ENCODE measurements at regions not wholly inside any gene's neighbourhood (a gene's known extent, or its start where the extent isn't known, plus 50 kb on each side); places are given as distances from the start of the nearest gene placed in this dataset.

DNA sequence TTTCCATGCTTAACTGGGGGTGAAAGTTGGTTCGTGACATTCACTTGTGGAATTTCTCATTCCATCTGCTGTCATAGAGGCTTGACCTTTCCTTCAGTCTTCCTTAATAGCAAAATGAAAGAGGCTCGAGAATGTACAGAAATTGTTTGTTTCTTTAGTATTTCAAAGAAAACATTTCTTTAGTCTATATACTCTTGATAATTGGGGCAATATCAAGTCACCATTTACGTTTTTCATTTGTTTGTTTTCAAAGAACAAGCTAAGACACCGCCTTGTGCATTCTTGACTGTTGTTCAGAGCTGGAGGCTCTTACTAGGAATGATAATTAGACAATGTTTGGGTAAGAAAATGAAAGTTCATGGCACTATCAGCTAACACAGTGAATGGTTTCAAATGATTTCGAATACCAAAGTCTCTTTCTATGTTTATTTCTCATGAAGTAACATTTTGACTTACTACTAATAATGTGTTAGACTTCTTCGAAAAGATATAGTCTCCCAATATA lies 835.4 kb downstream of the SEMA5A start:
- no peaks in the 10 kb centered on the region for H3K9me3 ChIP-seq (ENCODE audit: insufficient read depth, low read length)
- H3K9me2 ChIP-seq (replicated peaks; ENCODE audit: insufficient read depth, low read length), result no peaks in the 10 kb centered on the region
- no peaks in the 10 kb centered on the region for H3K27me3 ChIP-seq (ENCODE audit: low read length)
- no peaks in the 10 kb centered on the region for H3F3A ChIP-seq (ENCODE audit: insufficient read depth)
- no peaks in the 10 kb centered on the region for H3K36me3 ChIP-seq (ENCODE audit: low read length)
- no peak overlapping the region for H3K4me3 ChIP-seq (ENCODE audit: insufficient read depth, low read length, poor library complexity, severe bottlenecking)
- H2AFZ ChIP-seq (ENCODE audit: low read depth, low read length, severe bottlenecking), result no peak overlapping the region
- no peak overlapping the region for H3K27ac ChIP-seq (ENCODE audit: low read depth, low read length)
- no peaks in the 10 kb centered on the region for H3K79me2 ChIP-seq (ENCODE audit: insufficient read depth, low read length)
- TF ChIP-seq CTCF (IDR thresholded peaks at IDR 0.05; ENCODE audit: insufficient read depth, low read length, poor library complexity, severe bottlenecking), result no peak
- no peak for TF ChIP-seq EZH2phosphoT487 (conservative IDR thresholded peaks at IDR 0.05; ENCODE audit: low read length)
- no peaks in the 10 kb centered on the region for H4K20me1 ChIP-seq (ENCODE audit: low read depth, low read length)
- H3K4me2 ChIP-seq (ENCODE audit: low read depth, low read length, poor library complexity, severe bottlenecking), result no peak overlapping the region
- H3K9ac ChIP-seq (ENCODE audit: low read length), result no peak overlapping the region

GRCh38 chr5:8714198-8714597 lies 831.7 kb downstream of the SEMA5A start:
- Histone ChIP-seq H3K27me3 (ENCODE audit: low read length) (no peaks in the 10 kb centered on the region), H3K9me3 (ENCODE audit: insufficient read depth, low read length) (no peaks in the 10 kb centered on the region), H3K4me2 (ENCODE audit: low read depth, low read length, poor library complexity, severe bottlenecking) (no peak overlapping the region), H3K27ac (ENCODE audit: low read depth, low read length) (no peak overlapping the region), H3K9ac (ENCODE audit: low read length) (no peak overlapping the region), H3K79me2 (ENCODE audit: insufficient read depth, low read length) (no peaks in the 10 kb centered on the region), H3F3A (ENCODE audit: insufficient read depth) (no peaks in the 10 kb centered on the region), H4K20me1 (ENCODE audit: low read depth, low read length) (no peaks in the 10 kb centered on the region), H3K36me3 (ENCODE audit: low read length) (no peaks in the 10 kb centered on the region), H2AFZ (ENCODE audit: low read depth, low read length, severe bottlenecking) (no peak overlapping the region), H3K4me3 (ENCODE audit: insufficient read depth, low read length, poor library complexity, severe bottlenecking) (no peak overlapping the region), H3K9me2 (replicated peaks; ENCODE audit: insufficient read depth, low read length) (no peaks in the 10 kb centered on the region)
- no peak for TF ChIP-seq EZH2phosphoT487 (conservative IDR thresholded peaks at IDR 0.05; ENCODE audit: low read length)
- no peak for TF ChIP-seq CTCF (IDR thresholded peaks at IDR 0.05; ENCODE audit: insufficient read depth, low read length, poor library complexity, severe bottlenecking)

DNA sequence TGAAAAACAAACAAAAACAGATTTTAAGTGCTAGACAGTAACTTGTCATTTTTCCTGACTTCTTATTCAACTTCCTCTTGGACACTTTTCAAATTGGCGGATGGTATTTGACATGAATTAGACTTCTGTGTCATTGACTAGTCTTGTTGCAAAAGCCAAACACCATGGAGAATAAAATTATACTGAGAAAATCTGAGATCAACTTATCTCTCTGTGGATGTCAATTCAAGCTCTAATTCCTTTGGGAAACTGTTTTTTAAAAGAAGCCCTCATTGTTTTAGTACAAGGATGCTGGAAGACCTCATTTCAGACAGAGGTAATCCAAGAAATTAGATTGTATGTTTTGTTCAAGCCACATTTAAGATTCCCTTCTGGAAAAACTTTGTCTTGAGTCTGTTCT lies 831.0 kb downstream of the SEMA5A start:
- no peaks in the 10 kb centered on the region for H4K20me1 ChIP-seq (ENCODE audit: low read depth, low read length)
- H2AFZ ChIP-seq (ENCODE audit: low read depth, low read length, severe bottlenecking), result no peak overlapping the region
- H3K27ac ChIP-seq (ENCODE audit: low read depth, low read length), result no peak overlapping the region
- no peak overlapping the region for H3K4me3 ChIP-seq (ENCODE audit: insufficient read depth, low read length, poor library complexity, severe bottlenecking)
- no peak for TF ChIP-seq EZH2phosphoT487 (conservative IDR thresholded peaks at IDR 0.05; ENCODE audit: low read length)
- no peak for TF ChIP-seq CTCF (IDR thresholded peaks at IDR 0.05; ENCODE audit: insufficient read depth, low read length, poor library complexity, severe bottlenecking)
- H3K9me2 ChIP-seq (replicated peaks; ENCODE audit: insufficient read depth, low read length), result no peaks in the 10 kb centered on the region
- no peaks in the 10 kb centered on the region for H3K36me3 ChIP-seq (ENCODE audit: low read length)
- no peaks in the 10 kb centered on the region for H3K9me3 ChIP-seq (ENCODE audit: insufficient read depth, low read length)
- no peak overlapping the region for H3K9ac ChIP-seq (ENCODE audit: low read length)
- no peaks in the 10 kb centered on the region for H3K27me3 ChIP-seq (ENCODE audit: low read length)
- H3K79me2 ChIP-seq (ENCODE audit: insufficient read depth, low read length), result no peaks in the 10 kb centered on the region
- H3K4me2 ChIP-seq (ENCODE audit: low read depth, low read length, poor library complexity, severe bottlenecking), result no peak overlapping the region
- no peaks in the 10 kb centered on the region for H3F3A ChIP-seq (ENCODE audit: insufficient read depth)
